ENCODE measurements at regions not wholly inside any gene's neighbourhood (a gene's known extent, or its start where the extent isn't known, plus 50 kb on each side); places are given as distances from the start of the nearest gene placed in this dataset.
A peak's percentile ranks its signal among the peaks of the same experiment; 100 is the strongest.

- intact Hi-C loops (cut with DNase I), result no loop called here
- WGBS, 4 donors, result 36 to 61% (median 44%) methylated on average over 2 of the region's 2 CpGs
Measured at GRCh38 chr4:14701389-14701788, 300.9 kb upstream of the CPEB2 start.

GRCh38 chr4:14701896-14702295, 300.4 kb upstream of the CPEB2 start:
- Histone ChIP-seq H3K36me3 (replicated peaks in 1 of 2) (no peaks in the 10 kb centered on the region), H3K27me3 (no peaks in the 10 kb centered on the region), H3K4me3 (no peak overlapping the region), H3K4me1 (replicated peaks in 1 of 2) (peaks cover 0 to 7% of the 10 kb centered on the region in 2 donors), H3K27ac (peak overlapping the region in 2 of 5 donors; percentile 18 to 50), H3K9me3 (replicated peaks in 1 of 3) (no peaks in the 10 kb centered on the region)
- intact Hi-C loops (cut with DNase I), result no loop called here
- 57 to 83% (median 69%) methylated on average over 1 of the region's 1 CpG for WGBS, 4 donors
- peak; percentile 20 to 68 (median 36) for DNase-seq
- TF ChIP-seq POLR2A (IDR thresholded peaks at IDR 0.05) (no peak), CTCF (IDR thresholded peaks at IDR 0.05) (no peak)

More at GRCh38 chr4:14701389-14701788, 300.9 kb upstream of the CPEB2 start:
- no peaks in the 10 kb centered on the region for H3K27me3 ChIP-seq
- H3K27ac ChIP-seq, result peak overlapping the region in 2 of 5 donors; percentile 50 to 72
- no peak for TF ChIP-seq POLR2A (IDR thresholded peaks at IDR 0.05)
- no peak for TF ChIP-seq CTCF (IDR thresholded peaks at IDR 0.05)
- DNase-seq, result peak in 4 of 7 donors; percentile 12 to 27 (median 20)
- H3K4me1 ChIP-seq (replicated peaks in 1 of 2), result peaks cover 0 to 7% of the 10 kb centered on the region in 2 donors
- no peaks in the 10 kb centered on the region for H3K9me3 ChIP-seq (replicated peaks in 1 of 3)
- no peak overlapping the region for H3K4me3 ChIP-seq
- H3K36me3 ChIP-seq (replicated peaks in 1 of 2), result no peaks in the 10 kb centered on the region

GRCh38 chr4:14708574-14708973, 293.7 kb upstream of the CPEB2 start:
- no peaks in the 10 kb centered on the region for H3K27me3 ChIP-seq
- H3K4me3 ChIP-seq, result no peak overlapping the region
- TF ChIP-seq CTCF (IDR thresholded peaks at IDR 0.05) (no peak), POLR2A (IDR thresholded peaks at IDR 0.05) (no peak)
- no peak overlapping the region for H3K27ac ChIP-seq
- intact Hi-C loops (cut with DNase I), result no loop called here
- no peak for DNase-seq
- no peaks in the 10 kb centered on the region for H3K36me3 ChIP-seq (replicated peaks in 1 of 2)
- no peaks in the 10 kb centered on the region for H3K4me1 ChIP-seq (replicated peaks in 1 of 2)
- no peaks in the 10 kb centered on the region for H3K9me3 ChIP-seq (replicated peaks in 1 of 3)

GRCh38 chr4:14711259-14711658, 291.0 kb upstream of the CPEB2 start:
- H3K27me3 ChIP-seq, result no peaks in the 10 kb centered on the region
- intact Hi-C loops (cut with DNase I), result no loop called here
- DNase-seq, result no peak
- H3K4me3 ChIP-seq, result no peak overlapping the region
- TF ChIP-seq CTCF (IDR thresholded peaks at IDR 0.05), result no peak
- TF ChIP-seq POLR2A (IDR thresholded peaks at IDR 0.05), result no peak
- WGBS, 4 donors, result 80 to 88% (median 84%) methylated on average over 4 of the region's 4 CpGs
- H3K4me1 ChIP-seq (replicated peaks in 1 of 2), result no peaks in the 10 kb centered on the region
- H3K9me3 ChIP-seq (replicated peaks in 1 of 3), result no peaks in the 10 kb centered on the region
- H3K36me3 ChIP-seq (replicated peaks in 1 of 2), result no peaks in the 10 kb centered on the region
- H3K27ac ChIP-seq, result no peak overlapping the region

Data from adrenal gland (tissue), 9 donors.